PC-9 (cell line): ENCODE measurements at regions not wholly inside any gene's neighbourhood (a gene's known extent, or its start where the extent isn't known, plus 50 kb on each side); places are given as distances from the start of the nearest gene placed in this dataset.

Experiments
- CTCF ChIP-seq: fragments of 200-600 bp; sonication (generic); conservative IDR thresholded peaks from 2 replicates; pipeline ENCODE4 v1.6.1; 2017; ENCODE audit warnings: mixed run types, antibody characterized with exemption, mild to moderate bottlenecking, moderate library complexity
- EZH2 ChIP-seq: fragments of 200-600 bp; sonication (generic); IDR thresholded peaks from 2 replicates; pipeline ENCODE4 v1.8.0; 2017; ENCODE audit warnings: antibody characterized with exemption, low read depth

GRCh38 chr4:115790812-115791211 lies 677.4 kb upstream of the NDST4 start:
- TF ChIP-seq CTCF: no peak
- no peak for TF ChIP-seq EZH2
